ENCODE measurements at regions not wholly inside any gene's neighbourhood (a gene's known extent, or its start where the extent isn't known, plus 50 kb on each side); places are given as distances from the start of the nearest gene placed in this dataset.

DNA sequence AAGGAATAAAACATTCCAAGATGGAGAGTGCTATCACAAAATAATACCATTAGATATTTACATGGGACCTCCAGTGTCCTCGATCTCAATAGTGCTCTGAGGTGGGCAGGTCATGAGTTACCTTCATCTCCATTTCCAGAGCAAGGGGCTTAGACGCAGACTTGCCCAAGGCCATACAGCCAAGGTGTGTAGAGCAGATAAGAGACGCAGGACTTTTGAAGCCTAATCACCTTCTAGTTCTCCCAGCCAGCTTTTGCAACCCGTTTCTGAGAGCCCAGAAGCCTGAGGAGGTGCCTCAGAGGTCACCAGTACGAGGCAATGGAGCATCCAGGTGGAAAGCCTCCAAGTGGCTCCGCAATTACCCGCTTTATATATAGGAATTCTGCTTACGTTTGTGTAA, 294.7 kb downstream of the LNPK start:
- ChIA-PET CTCF (ENCODE audit: partially characterized antibody) (interaction anchor here (1.0 to 2.1 kb wide), 3 partner anchors 17 to 36 kb away, joined by 4 to 5 read pairs (median 4); no protein-coding TSS in a partner anchor), POLR2A (ENCODE audit: partially characterized antibody) (interaction anchor here (0.6 kb wide), 1 partner anchor 100 kb away, joined by 4 read pairs; no protein-coding TSS in a partner anchor)
- H3K23ac ChIP-seq (ENCODE audit: insufficient read length) = no peak overlapping the region
- no peak overlapping the region for H2BK12ac ChIP-seq (ENCODE audit: low read depth, low read length)
- no peak overlapping the region for H2BK20ac ChIP-seq (ENCODE audit: low read length)
- H4K5ac ChIP-seq (ENCODE audit: insufficient read length, low read depth, low read length) = no peak overlapping the region
- H3K27ac ChIP-seq (ENCODE audit: low read depth, low read length) = no peak overlapping the region
- no peak overlapping the region for H2BK15ac ChIP-seq (ENCODE audit: low read length)
- no peak overlapping the region for H3K4me3 ChIP-seq (ENCODE audit: extremely low read depth in 1 of 4, insufficient read depth in 2 of 4, low read depth in 3 of 4, low read length in 4 of 4)
- no peak overlapping the region for H3K14ac ChIP-seq (ENCODE audit: insufficient read length)
- no peak overlapping the region for H3K9ac ChIP-seq (replicated peaks in 1 of 4; ENCODE audit: extremely low read depth in 1 of 4, low read depth in 3 of 4, low read length in 3 of 4)
- H3K9me3 ChIP-seq (ENCODE audit: insufficient read depth in 2 of 2, low read depth in 1 of 2, low read length in 1 of 2) = peaks cover 0 to 4% of the 10 kb centered on the region in 2 experiments; a peak in 1 of 4 replicates
- no peak overlapping the region for H2BK5ac ChIP-seq (ENCODE audit: low read depth, low read length)
- WGBS, 2 experiments (ENCODE audit: extremely low coverage in 1 of 2, insufficient coverage in 1 of 2, insufficient read length in 1 of 2, insufficient replicate concordance in 2 of 2, low coverage in 1 of 2, low lambda C conversion rate in 2 of 2, missing lambda C conversion rate in 1 of 2) = 90% methylated on average over 8 of the region's 8 CpGs; no CpG with 5 or more reads in 1 of the 2 experiments
- no peaks in the 10 kb centered on the region for H3K36me3 ChIP-seq (ENCODE audit: control insufficient read depth in 2 of 4, insufficient read depth in 4 of 4, low read length in 3 of 4)
- H2AFZ ChIP-seq (ENCODE audit: low read length) = no peak overlapping the region
- H3K56ac ChIP-seq (replicated peaks; ENCODE audit: insufficient read length, low read depth, low read length) = no peak overlapping the region
- no peaks in the 10 kb centered on the region for H3K79me2 ChIP-seq (ENCODE audit: control insufficient read depth in 1 of 2, insufficient read depth in 2 of 2, low read length in 2 of 2)
- DNase-seq (ENCODE audit: low read depth in 1 of 2, low spot score in 2 of 2) (no peak), FAIRE-seq (no peak)
- H3K27me3 ChIP-seq (replicated peaks in 1 of 4; ENCODE audit: control insufficient read depth in 3 of 4, extremely low read depth in 1 of 4, insufficient read depth in 3 of 4, low read length in 3 of 4) = no peaks in the 10 kb centered on the region
- H3K79me1 ChIP-seq (ENCODE audit: low read depth, low read length) = no peaks in the 10 kb centered on the region; the same call in 1 of the 2 replicates
- no peak overlapping the region for H3K4ac ChIP-seq (replicated peaks; ENCODE audit: insufficient read length, low read depth, low read length)
- H3K4me1 ChIP-seq (replicated peaks in 1 of 4; ENCODE audit: control insufficient read depth in 3 of 4, insufficient read depth in 4 of 4, low read length in 3 of 4) = no peaks in the 10 kb centered on the region
- H2AK5ac ChIP-seq (ENCODE audit: low read depth, low read length) = no peak overlapping the region
- no peak overlapping the region for H4K8ac ChIP-seq (ENCODE audit: extremely low read depth, insufficient read depth, low read length)
- H3K23me2 ChIP-seq (ENCODE audit: low read depth, low read length) = no peaks in the 10 kb centered on the region
- no peak overlapping the region for H4K91ac ChIP-seq (replicated peaks; ENCODE audit: insufficient read length, low read length)
- no peak overlapping the region for H2BK120ac ChIP-seq (replicated peaks; ENCODE audit: low read depth, low read length)
- no peak overlapping the region for H3K4me2 ChIP-seq (ENCODE audit: insufficient read depth in 1 of 2, low read depth in 2 of 2, low read length in 2 of 2)
- no peaks in the 10 kb centered on the region for H4K20me1 ChIP-seq (replicated peaks in 1 of 2; ENCODE audit: control insufficient read depth in 1 of 2, insufficient read depth in 2 of 2, low read length in 2 of 2)
- H3K18ac ChIP-seq (ENCODE audit: extremely low read depth, low read length) = no peak overlapping the region
- TF ChIP-seq FOSL1 (IDR thresholded peaks at IDR 0.05; ENCODE audit: insufficient read depth, low read depth, low read length) (no peak), TCF12 (IDR thresholded peaks at IDR 0.05; ENCODE audit: low read depth, low read length) (no peak), BACH1 (IDR thresholded peaks at IDR 0.05; ENCODE audit: low read length) (no peak), EGR1 (IDR thresholded peaks at IDR 0.05; ENCODE audit: borderline replicate concordance, low read depth, low read length) (no peak), NANOG (IDR thresholded peaks at IDR 0.05; ENCODE audit: insufficient read depth, low read depth, low read length, poor library complexity, severe bottlenecking) (no peak), CHD1 (IDR thresholded peaks at IDR 0.05; ENCODE audit: low read depth, low read length) (no peak), SIRT6 (IDR thresholded peaks at IDR 0.05; ENCODE audit: low read length) (no peak), JUN (IDR thresholded peaks at IDR 0.05; ENCODE audit: low read depth, low read length) (no peak), RXRA (IDR thresholded peaks at IDR 0.05; ENCODE audit: insufficient read depth, low read depth, low read length) (no peak), CREB1 (IDR thresholded peaks at IDR 0.05) (no peak), POU5F1 (IDR thresholded peaks at IDR 0.05; ENCODE audit: low read depth, low read length) (no peak), CBX5 (IDR thresholded peaks at IDR 0.05; ENCODE audit: low read depth, low read length) (no peak), RAD21 (IDR thresholded peaks at IDR 0.05 in 1 of 2, conservative IDR thresholded peaks at IDR 0.05 in 1 of 2; ENCODE audit: low read depth in 2 of 2, low read length in 2 of 2) (no peak), NRF1 (IDR thresholded peaks at IDR 0.05; ENCODE audit: low read depth, low read length) (no peak), GTF2F1 (IDR thresholded peaks at IDR 0.05; ENCODE audit: borderline replicate concordance, low read depth, low read length) (no peak), SIN3A (conservative IDR thresholded peaks at IDR 0.05 in 1 of 2, IDR thresholded peaks at IDR 0.05 in 1 of 2; ENCODE audit: low read depth in 1 of 2, low read length in 2 of 2) (no peak)

All from H1 (cell line).